WTC11 (cell line): ENCODE measurements at regions not wholly inside any gene's neighbourhood (a gene's known extent, or its start where the extent isn't known, plus 50 kb on each side); places are given as distances from the start of the nearest gene placed in this dataset.

Experiments
- ATAC-seq: fragments of 200-7000 bp; cut with Tn5 transposase; 2 replicates; pipeline ENCODE4 v1.10.0; 2021; ENCODE audit warnings: mild to moderate bottlenecking, moderate library complexity
- CTCF ChIA-PET: fragments of 300-600 bp; sonication (Branson Sonifier 250); formaldehyde crosslinking; loops from one replicate; lab custom pipeline; 2021; ENCODE audit warnings: antibody characterized with exemption; lab: Charles Lee
- POLR2A ChIA-PET: fragments of 350-600 bp; sonication (Branson Sonifier 250); formaldehyde crosslinking; loops from one replicate; lab custom pipeline; 2021; ENCODE audit warnings: antibody characterized with exemption; lab: Charles Lee
- DNase-seq: peaks from one replicate; pipeline ENCODE4 v3.0.0; 2021; ENCODE audit warnings: low spot score
- H3K27ac Mint-ChIP-seq: 2 replicates; pipeline ENCODE4 v1.8.0; 2021; ENCODE audit warnings: mixed read lengths
- H3K27me3 Mint-ChIP-seq: 2 replicates; pipeline ENCODE4 v1.8.0; 2021; ENCODE audit warnings: low read depth, mild to moderate bottlenecking, moderate library complexity, mixed read lengths
- H3K36me3 Mint-ChIP-seq: 2 replicates; pipeline ENCODE4 v1.8.0; 2021; ENCODE audit warnings: mixed read lengths
- H3K4me1 Mint-ChIP-seq: 2 replicates; pipeline ENCODE4 v1.8.0; 2022; ENCODE audit warnings: mixed read lengths
- H3K4me3 Mint-ChIP-seq: 2 replicates; pipeline ENCODE4 v1.8.0; 2021; ENCODE audit warnings: mild to moderate bottlenecking, moderate library complexity, mixed read lengths
- H3K9me3 Mint-ChIP-seq: 2 replicates; pipeline ENCODE4 v1.8.0; 2021; ENCODE audit warnings: mixed read lengths
- CBFB ChIP-seq: sonication (generic); formaldehyde crosslinking; IDR thresholded peaks from 2 replicates; pipeline ENCODE4 v1.8.1; 2022; ENCODE audit warnings: mild to moderate bottlenecking, low read depth, missing genetic modification reagents
- ELF4 ChIP-seq: sonication (generic); formaldehyde crosslinking; IDR thresholded peaks from 2 replicates; pipeline ENCODE4 v1.8.1; 2022; ENCODE audit warnings: low read depth, mild to moderate bottlenecking, moderate library complexity, missing genetic modification reagents
- KAT7 ChIP-seq: sonication (generic); formaldehyde crosslinking; IDR thresholded peaks from 2 replicates; pipeline ENCODE4 v1.8.1; 2023; ENCODE audit warnings: missing genetic modification reagents, mild to moderate bottlenecking, borderline replicate concordance
- MYBL2 ChIP-seq: sonication (generic); formaldehyde crosslinking; IDR thresholded peaks from 2 replicates; pipeline ENCODE4 v1.8.1; 2023; ENCODE audit warnings: mild to moderate bottlenecking, moderate library complexity, missing genetic modification reagents
- NFATC4 ChIP-seq: fragments of 250-450 bp; sonication (Bioruptor Pico); IDR thresholded peaks from 2 replicates; pipeline ENCODE4 v1.9.0; 2021; ENCODE audit warnings: mild to moderate bottlenecking
- NFYB ChIP-seq: sonication (generic); formaldehyde crosslinking; conservative IDR thresholded peaks from 2 replicates; pipeline ENCODE4 v1.8.0; 2022; ENCODE audit warnings: low read depth, missing genetic modification reagents
- NR2C2 ChIP-seq: sonication (generic); formaldehyde crosslinking; IDR thresholded peaks from 2 replicates; pipeline ENCODE4 v1.8.0; 2022; ENCODE audit warnings: mild to moderate bottlenecking, missing genetic modification reagents
- OVOL2 ChIP-seq: fragments of 250-450 bp; sonication (Bioruptor Pico); IDR thresholded peaks from 2 replicates; pipeline ENCODE4 v1.9.0; 2021; ENCODE audit warnings: mild to moderate bottlenecking, borderline replicate concordance
- SP1 ChIP-seq: sonication (generic); formaldehyde crosslinking; conservative IDR thresholded peaks from 2 replicates; pipeline ENCODE4 v1.8.1; 2022; ENCODE audit warnings: missing genetic modification reagents
- STAT6 ChIP-seq: sonication (generic); formaldehyde crosslinking; conservative IDR thresholded peaks from 2 replicates; pipeline ENCODE4 v1.8.1; 2023; ENCODE audit warnings: mild to moderate bottlenecking, low read depth, missing genetic modification reagents, moderate library complexity
- TEAD1 ChIP-seq: sonication (generic); formaldehyde crosslinking; IDR thresholded peaks from 2 replicates; pipeline ENCODE4 v1.8.0; 2022; ENCODE audit warnings: mild to moderate bottlenecking, missing genetic modification reagents
- ZNF219 ChIP-seq: sonication (generic); formaldehyde crosslinking; IDR thresholded peaks from 2 replicates; pipeline ENCODE4 v1.8.0; 2023; ENCODE audit warnings: missing genetic modification reagents, mild to moderate bottlenecking, borderline replicate concordance
- ZNF396 ChIP-seq: fragments of 250-450 bp; sonication (Bioruptor Pico); IDR thresholded peaks from 2 replicates; pipeline ENCODE4 v1.8.0; 2021; ENCODE audit warnings: mild to moderate bottlenecking, moderate library complexity, borderline replicate concordance
- TF ChIP-seq, protein P1 (sequence below): sonication (generic); formaldehyde crosslinking; IDR thresholded peaks from 2 replicates; pipeline ENCODE4 v1.8.0; 2022; ENCODE audit warnings: mild to moderate bottlenecking, missing genetic modification reagents
- TF ChIP-seq, protein P2 (sequence below): sonication (generic); formaldehyde crosslinking; IDR thresholded peaks from 2 replicates; pipeline ENCODE4 v1.8.1; 2023; ENCODE audit warnings: mild to moderate bottlenecking, missing genetic modification reagents
- TF ChIP-seq, protein P3 (sequence below): sonication (generic); formaldehyde crosslinking; IDR thresholded peaks from 2 replicates; pipeline ENCODE4 v1.8.0; 2022; ENCODE audit warnings: mild to moderate bottlenecking, missing genetic modification reagents
- TF ChIP-seq, protein P4 (sequence below): sonication (generic); formaldehyde crosslinking; IDR thresholded peaks from 2 replicates; pipeline ENCODE4 v1.8.1; 2023; ENCODE audit warnings: mild to moderate bottlenecking, missing genetic modification reagents, moderate library complexity
- TF ChIP-seq, protein P5 (sequence below): sonication (generic); formaldehyde crosslinking; IDR thresholded peaks from 2 replicates; pipeline ENCODE4 v1.8.1; 2023; ENCODE audit warnings: mild to moderate bottlenecking, missing genetic modification reagents, moderate library complexity
- TF ChIP-seq, protein P6 (sequence below): fragments of 250-450 bp; sonication (Bioruptor Pico); IDR thresholded peaks from 2 replicates; pipeline ENCODE4 v1.9.0; 2021; ENCODE audit warnings: mild to moderate bottlenecking
- TF ChIP-seq, protein P7 (sequence below): sonication (generic); formaldehyde crosslinking; IDR thresholded peaks from 2 replicates; pipeline ENCODE4 v1.8.1; 2023; ENCODE audit warnings: mild to moderate bottlenecking, missing genetic modification reagents

DNA sequence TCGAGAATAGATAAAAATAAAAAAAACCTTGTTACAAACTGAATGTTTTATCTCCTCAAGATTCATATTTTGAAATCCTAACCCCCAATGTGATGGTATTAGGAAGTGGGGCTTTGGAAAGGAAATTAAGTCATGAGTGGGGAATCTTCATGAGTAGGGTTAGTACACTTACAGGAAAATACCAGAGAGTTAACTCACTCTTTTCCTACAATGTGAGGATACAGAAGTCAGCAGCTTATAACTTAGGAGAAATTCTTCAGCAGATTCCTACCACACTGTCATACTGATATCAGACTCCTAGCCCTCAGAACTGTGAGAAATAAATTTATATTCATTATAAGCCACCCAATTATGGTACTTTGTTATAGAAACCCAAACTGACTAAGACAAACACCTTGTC, 453.1 kb downstream of the GBE1 start:
- CTCF ChIA-PET: no interaction called here
- Mint-ChIP-seq H3K4me1 (no peaks in the 10 kb centered on the region), H3K4me3 (no peak overlapping the region), H3K27me3 (no peaks in the 10 kb centered on the region), H3K27ac (no peak overlapping the region), H3K9me3 (no peaks in the 10 kb centered on the region), H3K36me3 (no peaks in the 10 kb centered on the region)
- TF ChIP-seq, protein P1, sequence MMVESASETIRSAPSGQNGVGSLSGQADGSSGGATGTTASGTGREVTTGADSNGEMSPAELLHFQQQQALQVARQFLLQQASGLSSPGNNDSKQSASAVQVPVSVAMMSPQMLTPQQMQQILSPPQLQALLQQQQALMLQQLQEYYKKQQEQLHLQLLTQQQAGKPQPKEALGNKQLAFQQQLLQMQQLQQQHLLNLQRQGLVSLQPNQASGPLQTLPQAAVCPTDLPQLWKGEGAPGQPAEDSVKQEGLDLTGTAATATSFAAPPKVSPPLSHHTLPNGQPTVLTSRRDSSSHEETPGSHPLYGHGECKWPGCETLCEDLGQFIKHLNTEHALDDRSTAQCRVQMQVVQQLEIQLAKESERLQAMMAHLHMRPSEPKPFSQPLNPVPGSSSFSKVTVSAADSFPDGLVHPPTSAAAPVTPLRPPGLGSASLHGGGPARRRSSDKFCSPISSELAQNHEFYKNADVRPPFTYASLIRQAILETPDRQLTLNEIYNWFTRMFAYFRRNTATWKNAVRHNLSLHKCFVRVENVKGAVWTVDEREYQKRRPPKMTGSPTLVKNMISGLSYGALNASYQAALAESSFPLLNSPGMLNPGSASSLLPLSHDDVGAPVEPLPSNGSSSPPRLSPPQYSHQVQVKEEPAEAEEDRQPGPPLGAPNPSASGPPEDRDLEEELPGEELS (CRISPR knock-in tag): no peak
- TF ChIP-seq ZNF219 (CRISPR knock-in tag) (no peak), ELF4 (CRISPR knock-in tag) (no peak), ZNF396 (CRISPR knock-in tag) (no peak), SP1 (CRISPR knock-in tag) (no peak), KAT7 (CRISPR knock-in tag) (no peak), CBFB (CRISPR knock-in tag) (no peak), STAT6 (CRISPR knock-in tag) (no peak), TEAD1 (no peak), NFATC4 (CRISPR knock-in tag) (no peak)
- TF ChIP-seq, protein P2, sequence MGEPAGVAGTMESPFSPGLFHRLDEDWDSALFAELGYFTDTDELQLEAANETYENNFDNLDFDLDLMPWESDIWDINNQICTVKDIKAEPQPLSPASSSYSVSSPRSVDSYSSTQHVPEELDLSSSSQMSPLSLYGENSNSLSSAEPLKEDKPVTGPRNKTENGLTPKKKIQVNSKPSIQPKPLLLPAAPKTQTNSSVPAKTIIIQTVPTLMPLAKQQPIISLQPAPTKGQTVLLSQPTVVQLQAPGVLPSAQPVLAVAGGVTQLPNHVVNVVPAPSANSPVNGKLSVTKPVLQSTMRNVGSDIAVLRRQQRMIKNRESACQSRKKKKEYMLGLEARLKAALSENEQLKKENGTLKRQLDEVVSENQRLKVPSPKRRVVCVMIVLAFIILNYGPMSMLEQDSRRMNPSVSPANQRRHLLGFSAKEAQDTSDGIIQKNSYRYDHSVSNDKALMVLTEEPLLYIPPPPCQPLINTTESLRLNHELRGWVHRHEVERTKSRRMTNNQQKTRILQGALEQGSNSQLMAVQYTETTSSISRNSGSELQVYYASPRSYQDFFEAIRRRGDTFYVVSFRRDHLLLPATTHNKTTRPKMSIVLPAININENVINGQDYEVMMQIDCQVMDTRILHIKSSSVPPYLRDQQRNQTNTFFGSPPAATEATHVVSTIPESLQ (CRISPR knock-in tag): no peak
- TF ChIP-seq, protein P3, sequence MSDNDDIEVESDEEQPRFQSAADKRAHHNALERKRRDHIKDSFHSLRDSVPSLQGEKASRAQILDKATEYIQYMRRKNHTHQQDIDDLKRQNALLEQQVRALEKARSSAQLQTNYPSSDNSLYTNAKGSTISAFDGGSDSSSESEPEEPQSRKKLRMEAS (CRISPR knock-in tag): no peak
- TF ChIP-seq, protein P4, sequence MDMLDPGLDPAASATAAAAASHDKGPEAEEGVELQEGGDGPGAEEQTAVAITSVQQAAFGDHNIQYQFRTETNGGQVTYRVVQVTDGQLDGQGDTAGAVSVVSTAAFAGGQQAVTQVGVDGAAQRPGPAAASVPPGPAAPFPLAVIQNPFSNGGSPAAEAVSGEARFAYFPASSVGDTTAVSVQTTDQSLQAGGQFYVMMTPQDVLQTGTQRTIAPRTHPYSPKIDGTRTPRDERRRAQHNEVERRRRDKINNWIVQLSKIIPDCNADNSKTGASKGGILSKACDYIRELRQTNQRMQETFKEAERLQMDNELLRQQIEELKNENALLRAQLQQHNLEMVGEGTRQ (CRISPR knock-in tag): no peak
- POLR2A ChIA-PET: no interaction called here
- ATAC-seq (no peak), DNase-seq (no peak)

DNA sequence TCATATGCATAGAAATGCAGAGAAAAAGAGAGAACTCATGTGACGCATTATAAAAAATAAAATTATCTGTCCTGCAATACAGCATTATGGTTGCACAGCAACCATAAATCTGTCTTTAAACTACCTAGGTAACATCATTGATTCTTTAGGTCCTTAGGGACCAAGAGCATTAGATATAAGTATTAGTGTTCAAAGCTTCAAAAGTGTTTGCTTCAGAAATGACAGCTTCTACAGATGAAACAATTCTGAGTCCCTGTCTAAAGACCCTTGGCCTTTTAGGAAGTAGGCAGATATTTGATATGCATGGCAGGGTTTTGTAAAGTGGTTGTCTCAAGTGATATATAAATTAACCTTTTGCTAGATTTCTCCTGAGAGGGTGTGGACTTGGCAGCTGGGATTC, 454.2 kb downstream of the GBE1 start:
- no peaks in the 10 kb centered on the region for H3K27me3 Mint-ChIP-seq
- TF ChIP-seq ZNF396 (CRISPR knock-in tag) (no peak), OVOL2 (CRISPR knock-in tag) (no peak), NFYB (CRISPR knock-in tag) (no peak), NR2C2 (CRISPR knock-in tag) (no peak), MYBL2 (CRISPR knock-in tag) (no peak)
- TF ChIP-seq, protein P1 (CRISPR knock-in tag): no peak
- TF ChIP-seq, protein P5, sequence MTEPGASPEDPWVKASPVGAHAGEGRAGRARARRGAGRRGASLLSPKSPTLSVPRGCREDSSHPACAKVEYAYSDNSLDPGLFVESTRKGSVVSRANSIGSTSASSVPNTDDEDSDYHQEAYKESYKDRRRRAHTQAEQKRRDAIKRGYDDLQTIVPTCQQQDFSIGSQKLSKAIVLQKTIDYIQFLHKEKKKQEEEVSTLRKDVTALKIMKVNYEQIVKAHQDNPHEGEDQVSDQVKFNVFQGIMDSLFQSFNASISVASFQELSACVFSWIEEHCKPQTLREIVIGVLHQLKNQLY: no peak
- TF ChIP-seq, protein P6, sequence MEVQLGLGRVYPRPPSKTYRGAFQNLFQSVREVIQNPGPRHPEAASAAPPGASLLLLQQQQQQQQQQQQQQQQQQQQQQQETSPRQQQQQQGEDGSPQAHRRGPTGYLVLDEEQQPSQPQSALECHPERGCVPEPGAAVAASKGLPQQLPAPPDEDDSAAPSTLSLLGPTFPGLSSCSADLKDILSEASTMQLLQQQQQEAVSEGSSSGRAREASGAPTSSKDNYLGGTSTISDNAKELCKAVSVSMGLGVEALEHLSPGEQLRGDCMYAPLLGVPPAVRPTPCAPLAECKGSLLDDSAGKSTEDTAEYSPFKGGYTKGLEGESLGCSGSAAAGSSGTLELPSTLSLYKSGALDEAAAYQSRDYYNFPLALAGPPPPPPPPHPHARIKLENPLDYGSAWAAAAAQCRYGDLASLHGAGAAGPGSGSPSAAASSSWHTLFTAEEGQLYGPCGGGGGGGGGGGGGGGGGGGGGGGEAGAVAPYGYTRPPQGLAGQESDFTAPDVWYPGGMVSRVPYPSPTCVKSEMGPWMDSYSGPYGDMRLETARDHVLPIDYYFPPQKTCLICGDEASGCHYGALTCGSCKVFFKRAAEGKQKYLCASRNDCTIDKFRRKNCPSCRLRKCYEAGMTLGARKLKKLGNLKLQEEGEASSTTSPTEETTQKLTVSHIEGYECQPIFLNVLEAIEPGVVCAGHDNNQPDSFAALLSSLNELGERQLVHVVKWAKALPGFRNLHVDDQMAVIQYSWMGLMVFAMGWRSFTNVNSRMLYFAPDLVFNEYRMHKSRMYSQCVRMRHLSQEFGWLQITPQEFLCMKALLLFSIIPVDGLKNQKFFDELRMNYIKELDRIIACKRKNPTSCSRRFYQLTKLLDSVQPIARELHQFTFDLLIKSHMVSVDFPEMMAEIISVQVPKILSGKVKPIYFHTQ (CRISPR knock-in tag): no peak
- TF ChIP-seq, protein P7, sequence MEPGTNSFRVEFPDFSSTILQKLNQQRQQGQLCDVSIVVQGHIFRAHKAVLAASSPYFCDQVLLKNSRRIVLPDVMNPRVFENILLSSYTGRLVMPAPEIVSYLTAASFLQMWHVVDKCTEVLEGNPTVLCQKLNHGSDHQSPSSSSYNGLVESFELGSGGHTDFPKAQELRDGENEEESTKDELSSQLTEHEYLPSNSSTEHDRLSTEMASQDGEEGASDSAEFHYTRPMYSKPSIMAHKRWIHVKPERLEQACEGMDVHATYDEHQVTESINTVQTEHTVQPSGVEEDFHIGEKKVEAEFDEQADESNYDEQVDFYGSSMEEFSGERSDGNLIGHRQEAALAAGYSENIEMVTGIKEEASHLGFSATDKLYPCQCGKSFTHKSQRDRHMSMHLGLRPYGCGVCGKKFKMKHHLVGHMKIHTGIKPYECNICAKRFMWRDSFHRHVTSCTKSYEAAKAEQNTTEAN: no peak
- no peaks in the 10 kb centered on the region for H3K9me3 Mint-ChIP-seq
- CTCF ChIA-PET: no interaction called here
- POLR2A ChIA-PET: no interaction called here
- no peak for ATAC-seq
- DNase-seq: no peak
- H3K4me1 Mint-ChIP-seq: no peaks in the 10 kb centered on the region
- no peak overlapping the region for H3K27ac Mint-ChIP-seq
- H3K4me3 Mint-ChIP-seq: no peak overlapping the region
- no peaks in the 10 kb centered on the region for H3K36me3 Mint-ChIP-seq
